ENCODE measurements at regions not wholly inside any gene's neighbourhood (a gene's known extent, or its start where the extent isn't known, plus 50 kb on each side); places are given as distances from the start of the nearest gene placed in this dataset.

DNA sequence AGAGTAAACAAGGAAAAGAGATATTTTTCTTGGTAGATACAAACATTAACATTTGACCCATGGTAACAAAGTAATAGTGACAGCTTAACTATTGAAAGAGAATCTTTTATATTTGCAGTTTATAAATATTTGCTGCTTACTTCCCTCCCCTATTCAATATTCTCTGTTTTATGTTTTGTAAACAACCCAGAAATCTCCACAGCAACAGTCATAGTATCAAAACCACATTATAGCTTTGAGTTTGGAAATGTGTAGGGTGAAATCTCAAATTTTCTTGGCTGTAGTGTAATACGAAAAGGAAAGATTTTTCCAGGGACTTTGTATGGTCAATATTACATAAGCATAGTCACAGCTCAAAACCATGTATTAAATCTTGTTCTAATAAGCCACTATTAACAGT, 511.2 kb downstream of the METTL4 start:
- TF ChIP-seq CTCF (conservative IDR thresholded peaks at IDR 0.05; ENCODE audit: low read depth, low read length): no peak
- no peak for DNase-seq (ENCODE audit: low read depth)
- no peak overlapping the region for H3K4me3 ChIP-seq (ENCODE audit: low read depth, low read length)

- no peak for TF ChIP-seq CTCF (conservative IDR thresholded peaks at IDR 0.05; ENCODE audit: low read depth, low read length)
- no peak for DNase-seq (ENCODE audit: low read depth)
- H3K4me3 ChIP-seq (ENCODE audit: low read depth, low read length): no peak overlapping the region
Observed at GRCh38 chr18:2070631-2071030, 500.7 kb downstream of the METTL4 start.

DNA sequence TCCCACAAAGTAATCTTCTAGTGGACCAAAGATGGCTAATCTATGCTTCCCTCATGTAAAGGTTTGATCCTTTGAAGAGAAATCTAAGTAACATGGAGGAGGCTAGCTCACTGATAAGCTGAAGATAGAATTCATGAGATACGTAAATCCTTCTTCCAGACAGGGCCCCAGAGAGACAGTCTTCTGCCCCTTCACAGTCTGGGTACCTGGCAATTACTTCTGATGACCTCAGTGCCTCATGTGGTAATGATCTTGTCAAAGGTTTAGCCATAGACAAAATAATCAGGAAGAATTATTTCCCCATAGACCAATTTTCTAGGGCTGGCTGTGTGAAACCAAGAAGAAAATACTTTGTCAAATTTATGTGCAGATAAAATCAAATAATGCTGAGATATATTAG, 495.8 kb downstream of the METTL4 start:
- DNase-seq (ENCODE audit: low read depth): no peak
- H3K4me3 ChIP-seq (ENCODE audit: low read depth, low read length): no peak overlapping the region
- TF ChIP-seq CTCF (conservative IDR thresholded peaks at IDR 0.05; ENCODE audit: low read depth, low read length): no peak

GRCh38 chr18:2082676-2083075, 488.6 kb downstream of the METTL4 start:
- no peak overlapping the region for H3K4me3 ChIP-seq (ENCODE audit: low read depth, low read length)
- DNase-seq (ENCODE audit: low read depth): no peak
- TF ChIP-seq CTCF (conservative IDR thresholded peaks at IDR 0.05; ENCODE audit: low read depth, low read length): no peak

DNA sequence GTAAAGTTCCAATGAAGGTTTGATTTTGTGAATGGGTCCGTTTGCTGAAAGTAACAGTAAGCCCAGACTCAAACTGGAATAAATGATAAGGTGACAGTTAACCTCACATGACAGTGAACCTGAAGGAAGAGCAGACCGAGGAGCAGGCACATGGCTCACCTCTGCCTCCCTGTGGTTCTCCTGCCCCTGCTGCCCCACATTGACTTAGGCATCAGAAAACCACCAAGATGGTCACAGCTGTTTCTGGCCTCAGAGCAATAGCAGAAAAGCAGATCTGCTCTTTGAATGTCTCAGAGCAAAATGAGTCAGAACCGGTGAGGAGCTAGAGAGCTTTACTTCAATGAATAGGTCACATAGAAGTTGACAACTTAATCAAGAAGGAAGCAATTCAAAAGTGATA, 487.6 kb downstream of the METTL4 start:
- H3K4me3 ChIP-seq (ENCODE audit: low read depth, low read length): no peak overlapping the region
- TF ChIP-seq CTCF (conservative IDR thresholded peaks at IDR 0.05; ENCODE audit: low read depth, low read length): peak; percentile 18
- DNase-seq (ENCODE audit: low read depth): no peak

- no peak overlapping the region for H3K4me3 ChIP-seq (ENCODE audit: low read depth, low read length)
- DNase-seq (ENCODE audit: low read depth): no peak
- no peak for TF ChIP-seq CTCF (conservative IDR thresholded peaks at IDR 0.05; ENCODE audit: low read depth, low read length)
Observed at GRCh38 chr18:2086439-2086838, 484.9 kb downstream of the METTL4 start.

DNA sequence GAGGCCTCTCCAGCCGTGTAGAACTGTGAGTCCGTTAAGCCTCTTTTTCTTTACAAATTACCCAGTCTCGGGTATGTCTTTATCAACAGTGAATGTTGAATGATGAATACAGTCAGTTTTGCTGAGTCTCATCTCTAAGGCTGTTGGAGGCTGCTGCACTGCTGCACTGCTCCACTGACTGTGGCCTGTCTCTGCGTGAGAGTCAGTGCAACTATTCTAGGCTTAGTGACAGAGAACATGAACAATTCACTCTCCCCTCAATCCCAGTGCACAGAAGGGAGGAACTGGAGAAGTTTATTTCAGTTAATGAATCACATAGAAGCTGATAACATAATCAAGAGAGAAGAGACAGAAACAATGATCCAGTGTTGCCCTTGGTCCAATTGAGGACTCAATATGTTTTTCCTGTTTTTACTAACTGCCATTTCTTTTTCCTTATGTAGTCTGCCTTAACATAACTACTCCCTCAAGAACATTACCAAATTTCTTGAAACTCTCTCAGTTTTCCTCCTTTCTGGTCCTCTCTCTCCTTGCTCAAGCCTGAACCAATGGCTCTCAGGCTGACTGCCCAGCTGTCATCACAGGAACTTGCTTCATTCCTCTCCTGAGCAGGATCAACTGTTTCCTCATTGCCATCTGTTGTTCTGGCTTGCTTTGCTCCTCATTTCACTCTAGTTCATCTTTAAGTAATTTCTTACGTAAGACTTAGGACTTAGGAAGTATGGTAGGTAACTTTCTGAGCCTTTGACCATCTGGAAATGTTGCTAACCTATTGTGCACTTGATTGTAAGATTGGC, 483.2 kb downstream of the METTL4 start:
- H3K4me3 ChIP-seq (ENCODE audit: low read depth, low read length): no peak overlapping the region
- TF ChIP-seq CTCF (conservative IDR thresholded peaks at IDR 0.05; ENCODE audit: low read depth, low read length): no peak
- DNase-seq (ENCODE audit: low read depth): peak; percentile 79

All from choroid plexus epithelial cell (primary cell).